ENCODE measurements at regions not wholly inside any gene's neighbourhood (a gene's known extent, or its start where the extent isn't known, plus 50 kb on each side); places are given as distances from the start of the nearest gene placed in this dataset.

DNA sequence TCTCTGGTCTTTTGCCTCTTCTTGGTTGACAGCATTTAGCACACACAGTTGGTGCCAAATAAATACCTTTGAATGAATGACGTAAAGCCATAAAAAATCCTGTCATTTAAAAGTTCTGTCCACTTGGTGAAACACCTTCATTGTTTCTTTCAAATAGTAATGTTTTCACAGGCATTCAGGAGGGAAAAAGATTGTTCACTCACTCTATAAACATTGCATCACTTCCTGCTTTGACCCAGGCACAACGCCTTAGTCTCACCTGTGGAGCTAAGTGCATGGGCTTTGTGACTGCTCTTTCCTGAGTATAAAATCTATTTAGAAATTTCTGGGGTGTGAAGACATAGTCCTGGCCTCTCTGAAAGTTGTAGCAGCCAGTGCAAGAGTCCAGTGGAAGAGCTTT is 88.9 kb upstream of the CXCL14 start:
- TF ChIP-seq, protein P1, sequence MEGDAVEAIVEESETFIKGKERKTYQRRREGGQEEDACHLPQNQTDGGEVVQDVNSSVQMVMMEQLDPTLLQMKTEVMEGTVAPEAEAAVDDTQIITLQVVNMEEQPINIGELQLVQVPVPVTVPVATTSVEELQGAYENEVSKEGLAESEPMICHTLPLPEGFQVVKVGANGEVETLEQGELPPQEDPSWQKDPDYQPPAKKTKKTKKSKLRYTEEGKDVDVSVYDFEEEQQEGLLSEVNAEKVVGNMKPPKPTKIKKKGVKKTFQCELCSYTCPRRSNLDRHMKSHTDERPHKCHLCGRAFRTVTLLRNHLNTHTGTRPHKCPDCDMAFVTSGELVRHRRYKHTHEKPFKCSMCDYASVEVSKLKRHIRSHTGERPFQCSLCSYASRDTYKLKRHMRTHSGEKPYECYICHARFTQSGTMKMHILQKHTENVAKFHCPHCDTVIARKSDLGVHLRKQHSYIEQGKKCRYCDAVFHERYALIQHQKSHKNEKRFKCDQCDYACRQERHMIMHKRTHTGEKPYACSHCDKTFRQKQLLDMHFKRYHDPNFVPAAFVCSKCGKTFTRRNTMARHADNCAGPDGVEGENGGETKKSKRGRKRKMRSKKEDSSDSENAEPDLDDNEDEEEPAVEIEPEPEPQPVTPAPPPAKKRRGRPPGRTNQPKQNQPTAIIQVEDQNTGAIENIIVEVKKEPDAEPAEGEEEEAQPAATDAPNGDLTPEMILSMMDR (IDR thresholded peaks at IDR 0.05), result no peak
- no peak for TF ChIP-seq POLR2A (IDR thresholded peaks at IDR 0.05)
